Natural killer cell treated with Interleukin-12 subunit alpha and Interleukin-12 subunit beta and Interleukin-15 and Interleukin-18, amount 100 ng/mL, for 72 hours (primary cell): ENCODE measurements at regions not wholly inside any gene's neighbourhood (a gene's known extent, or its start where the extent isn't known, plus 50 kb on each side); places are given as distances from the start of the nearest gene placed in this dataset.

Source experiments
- ATAC-seq, 2 donors: fragments of 150-1000 bp; cut with Tn5 transposase in 1 of 2; sonication (Bioruptor Pico), chemical (Tn5 transposase) in 1 of 2; 2 replicates each; pipeline ENCODE4 v1.10.0; 2021
- DNase-seq: peaks from one replicate; pipeline ENCODE4 v3.0.0; 2022; ENCODE audit warnings: low spot score
- H3K27ac Mint-ChIP-seq, 2 donors: 1 replicate in 1 of 2; 2 replicates in 1 of 2; pipeline ENCODE4 v1.8.0; 2022; ENCODE audit warnings: mixed read lengths in 2 of 2, mild to moderate bottlenecking in 1 of 2, moderate library complexity in 1 of 2
- H3K27me3 Mint-ChIP-seq, 2 donors: 1 replicate in 1 of 2; 2 replicates in 1 of 2; pipeline ENCODE4 v1.8.0; 2022; ENCODE audit warnings: mixed read lengths in 2 of 2
- H3K36me3 Mint-ChIP-seq: one replicate; pipeline ENCODE4 v1.8.0; 2022; ENCODE audit warnings: mixed read lengths
- H3K4me1 Mint-ChIP-seq, 2 donors: 1 replicate in 1 of 2; 2 replicates in 1 of 2; pipeline ENCODE4 v1.8.0; 2022; ENCODE audit warnings: low read depth in 2 of 2, mixed read lengths in 2 of 2, mild to moderate bottlenecking in 1 of 2
- H3K4me3 Mint-ChIP-seq: one replicate; pipeline ENCODE4 v1.8.0; 2022; ENCODE audit warnings: mixed read lengths
- H3K9me3 Mint-ChIP-seq: 2 replicates; pipeline ENCODE4 v1.8.0; 2022; ENCODE audit warnings: mixed read lengths

DNA sequence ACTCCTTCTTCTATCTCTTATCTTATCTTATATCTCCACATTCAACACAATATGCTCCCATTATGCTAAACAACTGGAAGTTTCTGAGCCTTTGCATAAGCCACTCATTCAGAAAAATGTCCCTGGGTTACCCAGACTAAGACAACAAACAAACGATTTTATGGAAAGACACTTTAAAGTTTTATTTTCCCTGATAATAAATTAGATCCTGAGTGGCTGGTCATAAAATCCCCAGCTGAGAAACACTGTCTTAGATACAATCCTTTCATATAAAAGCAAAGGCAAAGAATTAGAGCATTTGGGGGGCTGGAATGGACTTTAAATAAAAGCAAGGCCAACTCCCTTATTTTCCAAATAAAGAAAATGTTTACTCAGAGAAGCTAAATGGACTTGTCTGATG lies 322.3 kb downstream of the GBE1 start:
- H3K4me3 Mint-ChIP-seq: no peak overlapping the region
- H3K27me3 Mint-ChIP-seq: no peaks in the 10 kb centered on the region
- no peaks in the 10 kb centered on the region for H3K36me3 Mint-ChIP-seq
- no peak overlapping the region for H3K27ac Mint-ChIP-seq
- H3K4me1 Mint-ChIP-seq: no peaks in the 10 kb centered on the region
- DNase-seq (no peak), ATAC-seq (no peak)
- peaks cover 9% of the 10 kb centered on the region for H3K9me3 Mint-ChIP-seq

DNA sequence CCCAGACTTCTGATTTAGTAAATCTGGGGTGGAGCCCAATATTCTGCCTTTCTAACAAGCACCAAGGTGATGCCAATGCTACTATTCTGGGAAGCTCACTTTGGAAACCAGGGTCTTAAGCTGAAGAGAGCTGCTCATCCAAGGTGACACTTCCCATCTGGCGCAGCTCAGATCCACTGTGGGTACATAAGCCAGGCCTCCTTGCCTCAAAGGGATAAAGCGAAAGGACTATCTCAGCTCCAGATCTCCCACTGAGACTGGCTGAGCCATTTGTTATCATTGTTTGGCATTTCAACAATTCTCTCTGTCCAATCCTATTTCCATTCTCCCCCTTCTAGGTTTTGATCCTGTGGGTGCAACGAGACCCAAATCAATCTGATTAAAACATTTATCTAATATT lies 323.8 kb downstream of the GBE1 start:
- no peak overlapping the region for H3K27ac Mint-ChIP-seq
- H3K4me3 Mint-ChIP-seq: no peak overlapping the region
- H3K36me3 Mint-ChIP-seq: no peaks in the 10 kb centered on the region
- DNase-seq (no peak), ATAC-seq (no peak)
- H3K27me3 Mint-ChIP-seq: no peaks in the 10 kb centered on the region
- H3K9me3 Mint-ChIP-seq: peaks cover 9% of the 10 kb centered on the region
- H3K4me1 Mint-ChIP-seq: no peaks in the 10 kb centered on the region

DNA sequence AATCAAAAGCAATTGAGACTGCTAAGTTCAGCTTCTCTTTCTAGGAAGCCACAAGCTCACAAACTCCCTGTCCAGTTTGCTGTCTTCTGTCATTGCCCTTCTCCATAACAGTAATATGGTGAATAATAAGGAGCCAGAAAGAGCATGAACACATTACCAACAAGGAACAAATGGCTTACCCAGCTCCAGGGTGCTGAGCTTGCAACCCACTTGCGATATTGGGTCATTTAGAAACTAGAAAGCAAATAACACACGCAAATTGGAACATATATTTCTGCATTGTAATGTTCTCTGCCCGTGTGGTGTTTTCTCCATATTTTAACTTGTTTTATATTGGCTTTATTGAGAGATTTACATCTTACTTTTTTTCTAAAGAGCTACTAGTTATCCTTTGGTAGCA lies 325.3 kb downstream of the GBE1 start:
- Mint-ChIP-seq H3K27ac (no peak overlapping the region), H3K4me3 (no peak overlapping the region), H3K36me3 (no peaks in the 10 kb centered on the region), H3K4me1 (no peaks in the 10 kb centered on the region), H3K27me3 (no peaks in the 10 kb centered on the region), H3K9me3 (peaks cover 9% of the 10 kb centered on the region)
- DNase-seq (no peak), ATAC-seq (no peak)

DNA sequence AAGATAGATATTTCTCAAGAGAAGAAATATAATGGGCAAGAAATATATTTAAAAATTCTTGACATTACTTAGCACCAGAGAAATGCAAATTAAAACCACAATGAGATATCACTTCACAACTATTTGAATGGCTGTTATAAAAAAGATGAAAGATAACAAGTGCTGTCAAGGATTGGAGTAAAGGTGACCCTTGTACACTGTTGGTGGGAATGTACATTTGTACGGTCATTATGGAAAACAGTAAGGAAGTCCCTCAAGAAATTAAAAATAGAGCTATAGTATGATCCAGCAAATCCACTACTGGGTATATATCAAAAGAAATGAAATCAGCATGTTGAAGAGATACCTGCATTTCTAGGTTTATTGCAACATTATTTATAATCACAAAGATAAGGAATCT lies 326.4 kb downstream of the GBE1 start:
- Mint-ChIP-seq H3K27me3 (no peaks in the 10 kb centered on the region), H3K4me1 (no peaks in the 10 kb centered on the region), H3K36me3 (no peaks in the 10 kb centered on the region), H3K4me3 (no peak overlapping the region), H3K9me3 (peaks cover 5% of the 10 kb centered on the region), H3K27ac (no peak overlapping the region)
- DNase-seq (no peak), ATAC-seq (no peak)

DNA sequence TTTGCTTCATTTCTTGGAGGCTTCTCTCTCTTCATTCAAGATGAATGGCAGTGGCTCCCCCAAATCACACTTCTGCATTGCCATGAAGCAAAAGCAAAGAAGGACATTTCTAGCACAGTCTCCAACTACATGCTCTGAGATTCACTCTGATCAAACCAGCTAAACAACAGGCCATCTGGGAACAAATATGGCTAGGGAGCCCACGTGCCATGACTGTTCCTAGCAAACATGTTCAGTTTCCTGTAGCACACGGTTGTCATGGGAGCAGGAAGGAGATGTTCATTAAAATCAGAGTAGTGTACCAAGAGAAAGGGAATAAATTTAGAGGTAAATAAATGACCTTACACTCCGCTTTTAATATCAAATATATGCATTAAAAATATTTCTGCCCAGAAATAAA lies 327.3 kb downstream of the GBE1 start:
- Mint-ChIP-seq H3K9me3 (peaks cover 7% of the 10 kb centered on the region), H3K27ac (no peak overlapping the region), H3K27me3 (no peaks in the 10 kb centered on the region), H3K36me3 (no peaks in the 10 kb centered on the region), H3K4me1 (no peaks in the 10 kb centered on the region), H3K4me3 (no peak overlapping the region)
- DNase-seq (no peak), ATAC-seq (no peak)

DNA sequence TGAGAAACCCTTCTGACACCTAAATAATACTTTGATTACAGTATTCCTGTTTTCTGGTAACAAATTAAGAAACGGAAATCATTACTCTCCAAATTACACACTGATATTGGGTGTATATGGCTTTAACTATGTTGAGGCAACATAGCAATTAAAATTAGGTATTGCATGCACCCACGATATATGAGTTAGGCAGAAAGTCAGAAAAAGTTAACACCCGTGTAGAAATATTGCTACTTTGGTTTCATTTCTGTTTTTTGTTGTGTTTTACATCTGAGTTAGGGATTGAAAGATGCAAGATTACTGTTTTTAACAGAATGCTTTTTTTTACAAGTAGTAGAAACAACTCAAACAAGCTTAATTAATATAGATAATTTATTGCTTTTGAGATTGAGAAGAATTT lies 327.8 kb downstream of the GBE1 start:
- Mint-ChIP-seq H3K27ac (no peak overlapping the region), H3K9me3 (peaks cover 7% of the 10 kb centered on the region)

DNA sequence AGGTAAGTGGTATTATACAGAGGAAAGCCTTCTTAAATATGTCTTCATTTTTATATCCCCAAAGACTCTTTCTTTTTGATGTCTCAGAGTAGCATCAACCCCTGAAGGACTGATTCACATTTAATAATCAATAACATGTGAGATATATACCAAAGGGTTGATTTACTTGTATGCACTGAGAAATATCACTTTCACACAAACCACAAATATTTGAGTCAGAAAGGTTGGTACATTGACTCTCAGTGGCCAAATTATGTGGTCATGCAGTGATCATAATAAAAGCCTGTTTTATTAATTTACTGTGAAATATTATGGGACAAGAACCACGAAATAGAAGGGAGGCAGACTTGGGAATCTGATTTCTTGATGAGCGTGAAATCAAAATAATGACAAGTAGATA lies 329.0 kb downstream of the GBE1 start:
- H3K9me3 Mint-ChIP-seq: peaks cover 6% of the 10 kb centered on the region
- H3K27ac Mint-ChIP-seq: no peak overlapping the region
- ATAC-seq: no peak
- H3K4me3 Mint-ChIP-seq: no peak overlapping the region
- no peaks in the 10 kb centered on the region for H3K4me1 Mint-ChIP-seq
- DNase-seq: no peak
- no peaks in the 10 kb centered on the region for H3K27me3 Mint-ChIP-seq
- no peaks in the 10 kb centered on the region for H3K36me3 Mint-ChIP-seq

More for the DNA sequence above, 327.8 kb downstream of the GBE1 start:
- Mint-ChIP-seq H3K27me3 (no peaks in the 10 kb centered on the region), H3K4me1 (no peaks in the 10 kb centered on the region), H3K36me3 (no peaks in the 10 kb centered on the region), H3K4me3 (no peak overlapping the region)
- no peak for DNase-seq
- no peak for ATAC-seq

DNA sequence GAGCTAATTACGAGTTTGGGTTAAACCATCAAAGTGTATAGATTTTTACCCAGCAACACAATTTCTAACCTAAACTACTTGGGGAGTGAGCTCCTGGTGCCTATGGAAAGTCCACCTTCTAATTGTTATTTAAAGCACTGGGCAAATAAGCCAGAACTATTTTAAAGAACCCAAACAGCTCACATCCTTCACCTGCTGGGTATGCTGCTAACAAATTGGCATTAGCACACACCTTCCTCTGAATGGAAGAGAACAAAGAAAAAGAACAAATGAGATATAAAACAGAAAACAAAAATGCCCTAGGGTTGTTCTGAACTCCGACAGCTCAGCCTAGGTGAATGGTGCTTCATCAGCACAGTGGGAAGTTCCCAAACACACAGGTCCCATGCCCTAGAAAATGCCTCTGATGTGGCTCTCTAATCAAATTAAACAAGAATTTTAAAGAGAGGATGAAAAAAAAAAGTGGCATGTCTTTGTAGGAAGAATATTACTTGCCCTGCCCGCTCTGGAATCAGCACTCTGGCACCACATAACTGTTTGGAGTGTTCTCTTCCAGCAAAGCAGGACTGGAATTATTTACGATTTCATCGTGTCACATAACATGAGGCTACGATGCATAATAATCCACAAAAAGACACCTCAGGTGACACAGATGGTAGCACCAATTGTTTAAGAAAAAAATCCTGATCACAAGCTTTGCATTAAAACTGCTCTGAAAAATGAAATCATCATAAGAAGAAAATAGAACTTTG lies 334.4 kb downstream of the GBE1 start:
- Mint-ChIP-seq H3K4me1 (no peaks in the 10 kb centered on the region), H3K4me3 (no peak overlapping the region), H3K9me3 (peaks cover 9% of the 10 kb centered on the region), H3K36me3 (no peaks in the 10 kb centered on the region), H3K27ac (no peak overlapping the region), H3K27me3 (no peaks in the 10 kb centered on the region)
- DNase-seq (no peak), ATAC-seq (no peak)

DNA sequence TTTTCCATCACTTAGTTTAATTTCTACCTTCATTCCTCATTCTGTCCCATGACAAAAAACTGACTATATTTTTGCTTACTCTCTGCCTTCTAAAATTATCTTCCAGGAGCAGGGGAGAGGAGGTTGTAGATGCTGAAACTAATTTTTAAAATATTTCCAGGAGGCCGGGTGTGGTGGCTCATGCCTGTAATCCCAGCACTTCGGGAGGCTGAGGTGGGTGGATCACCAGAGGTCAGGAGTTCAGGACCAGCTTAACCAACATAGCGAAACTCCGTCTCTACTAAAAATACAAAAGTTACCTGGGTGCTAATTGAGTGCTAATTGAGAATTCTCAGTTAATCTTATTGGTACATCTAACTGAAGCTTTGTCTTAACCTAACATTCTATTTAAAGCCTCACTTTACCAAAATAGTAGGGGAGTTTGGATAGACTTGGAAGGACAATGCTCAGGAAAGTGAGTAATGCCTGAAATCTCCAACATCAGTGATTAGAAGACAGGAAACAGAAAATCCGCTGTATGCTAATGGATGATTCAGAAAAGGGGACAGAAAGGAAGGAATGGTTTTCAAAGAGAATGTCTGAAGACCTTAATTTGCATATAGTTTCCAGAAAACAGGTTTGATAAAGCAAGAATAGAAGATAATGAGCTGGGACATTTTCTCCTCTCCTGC lies 336.1 kb downstream of the GBE1 start:
- Mint-ChIP-seq H3K27me3 (no peaks in the 10 kb centered on the region), H3K27ac (no peak overlapping the region)

DNA sequence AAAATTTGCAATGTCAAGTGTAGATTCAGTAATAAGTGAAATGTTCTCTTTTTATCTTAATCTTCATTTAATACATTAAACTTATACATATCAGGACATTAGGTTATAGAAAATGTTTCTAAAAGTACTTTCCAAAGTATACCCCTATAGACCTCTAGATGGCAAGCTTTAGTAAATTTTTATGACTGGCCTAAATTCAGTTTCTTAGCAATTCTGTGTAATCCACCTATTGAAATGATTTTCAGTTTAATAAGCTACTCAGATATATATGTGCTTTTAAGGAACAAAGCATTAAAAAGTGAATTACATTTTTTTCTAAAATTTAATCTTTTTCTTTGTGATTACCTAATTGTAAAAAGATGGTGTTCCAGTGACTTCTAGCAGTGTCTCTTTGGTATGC lies 342.2 kb downstream of the GBE1 start:
- Mint-ChIP-seq H3K4me3 (no peak overlapping the region), H3K27ac (no peak overlapping the region), H3K4me1 (no peaks in the 10 kb centered on the region), H3K27me3 (no peaks in the 10 kb centered on the region), H3K36me3 (no peaks in the 10 kb centered on the region), H3K9me3 (no peaks in the 10 kb centered on the region)
- ATAC-seq (no peak), DNase-seq (no peak)

More for the DNA sequence above, 336.1 kb downstream of the GBE1 start:
- Mint-ChIP-seq H3K4me3 (no peak overlapping the region), H3K36me3 (no peaks in the 10 kb centered on the region), H3K4me1 (no peaks in the 10 kb centered on the region), H3K9me3 (peaks cover 9% of the 10 kb centered on the region)
- DNase-seq (no peak), ATAC-seq (no peak)

DNA sequence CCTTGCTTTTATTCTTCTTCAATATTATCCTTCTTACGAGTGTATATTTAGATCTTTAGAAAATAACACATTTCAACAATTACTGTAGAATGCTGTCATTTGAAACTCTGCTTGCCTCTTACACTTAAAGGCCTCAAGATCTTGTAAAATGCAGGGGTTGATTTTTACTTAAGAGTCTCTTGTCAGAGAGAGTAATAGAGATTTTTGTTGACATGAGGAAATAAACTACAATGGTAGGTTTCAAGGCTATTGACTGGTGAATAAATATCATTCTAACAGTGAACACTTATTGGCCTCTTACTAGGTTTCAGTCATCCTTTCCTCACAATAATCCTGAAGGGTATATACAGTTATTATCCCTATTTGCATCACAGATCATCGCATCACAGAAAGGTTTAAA lies 344.6 kb downstream of the GBE1 start:
- Mint-ChIP-seq H3K9me3 (no peaks in the 10 kb centered on the region), H3K27ac (no peak overlapping the region), H3K36me3 (no peaks in the 10 kb centered on the region), H3K4me1 (no peaks in the 10 kb centered on the region), H3K27me3 (no peaks in the 10 kb centered on the region), H3K4me3 (no peak overlapping the region)
- ATAC-seq (no peak), DNase-seq (no peak)

DNA sequence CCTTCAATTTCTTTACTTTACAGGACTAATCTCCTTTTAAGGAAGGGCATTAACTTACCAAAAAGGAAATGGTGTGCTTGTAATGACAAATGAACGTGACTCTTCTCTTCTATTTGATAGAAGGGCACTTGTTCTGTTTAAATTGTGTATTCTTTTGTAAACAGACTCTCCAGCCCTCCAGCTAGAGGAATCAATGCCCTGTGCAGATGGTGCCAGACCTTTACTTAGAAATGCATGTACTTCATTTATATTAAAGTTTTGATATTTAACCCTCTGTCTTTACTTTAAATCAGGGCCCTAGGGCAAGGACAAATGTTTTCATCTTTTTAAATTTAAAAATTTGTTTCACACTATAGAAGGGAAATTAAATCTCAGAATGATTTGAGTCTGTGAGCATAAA lies 355.1 kb downstream of the GBE1 start:
- Mint-ChIP-seq H3K36me3 (no peaks in the 10 kb centered on the region), H3K27me3 (no peaks in the 10 kb centered on the region), H3K4me1 (no peaks in the 10 kb centered on the region), H3K4me3 (no peak overlapping the region), H3K27ac (no peak overlapping the region), H3K9me3 (peaks cover 4% of the 10 kb centered on the region)
- ATAC-seq (no peak), DNase-seq (no peak)

DNA sequence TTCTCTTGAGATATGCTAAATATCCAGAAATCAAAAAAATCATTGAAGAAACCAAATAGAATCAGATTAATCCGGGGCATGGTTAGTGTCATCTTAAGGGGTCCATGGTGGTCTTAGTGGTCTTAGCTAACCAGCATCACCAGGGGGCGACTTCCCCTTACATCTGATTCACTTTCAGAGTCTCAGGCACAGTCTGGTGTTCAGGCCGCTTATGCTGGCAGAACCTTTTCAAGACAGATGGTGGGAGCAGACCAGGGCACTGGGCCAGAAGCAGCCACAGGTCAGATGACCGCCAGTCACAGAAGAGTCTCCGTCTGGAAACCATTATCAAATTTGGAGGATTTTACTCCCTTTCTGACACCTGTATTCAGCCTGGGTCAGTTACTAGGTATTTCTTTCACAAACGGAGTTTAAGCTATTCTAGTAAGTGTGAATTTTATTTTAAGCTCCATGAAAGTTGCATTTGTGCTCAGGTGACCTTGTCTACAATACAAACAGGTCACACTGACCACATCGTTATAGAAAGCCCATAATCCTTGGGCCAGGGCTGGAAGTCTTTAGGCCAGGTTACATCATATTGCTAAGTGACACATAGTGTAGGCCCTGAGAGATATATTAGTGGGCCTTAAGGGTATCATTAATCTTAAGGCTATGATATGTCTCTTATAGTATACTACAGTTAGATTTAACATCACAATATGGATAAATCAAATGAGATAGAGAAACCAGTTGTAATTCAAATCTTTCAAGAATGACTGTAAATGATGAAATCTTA lies 365.5 kb downstream of the GBE1 start:
- Mint-ChIP-seq H3K27ac (no peak overlapping the region), H3K27me3 (no peaks in the 10 kb centered on the region), H3K9me3 (no peaks in the 10 kb centered on the region), H3K4me3 (no peak overlapping the region), H3K4me1 (no peaks in the 10 kb centered on the region), H3K36me3 (no peaks in the 10 kb centered on the region)
- DNase-seq (no peak), ATAC-seq (no peak)
